DOHH2 (cell line): ENCODE measurements at regions not wholly inside any gene's neighbourhood (a gene's known extent, or its start where the extent isn't known, plus 50 kb on each side); places are given as distances from the start of the nearest gene placed in this dataset.

ENCODE experiments used
- H3F3A ChIP-seq: fragments of 200-600 bp; sonication (generic), shearing (Covaris generic); 2 replicates; pipeline ENCODE4 v1.6.0; 2016; ENCODE audit warnings: antibody characterized with exemption, mild to moderate bottlenecking; ENCODE audit not compliant: control insufficient read depth, insufficient read depth
- H3K27ac ChIP-seq: fragments of 200-600 bp; sonication (generic); 2 replicates; pipeline ENCODE4 v1.5.1; 2014; ENCODE audit warnings: low read depth, mild to moderate bottlenecking, low read length, moderate library complexity
- H3K27me3 ChIP-seq: fragments of 200-600 bp; sonication (generic); 2 replicates; pipeline ENCODE4 v1.6.1; 2014; ENCODE audit warnings: mild to moderate bottlenecking, low read length, mixed read lengths; ENCODE audit not compliant: control insufficient read depth
- H3K36me3 ChIP-seq: fragments of 200-600 bp; sonication (generic); 2 replicates; pipeline ENCODE4 v1.6.1; 2014; ENCODE audit warnings: mild to moderate bottlenecking, low read length, moderate library complexity, mixed read lengths; ENCODE audit not compliant: control insufficient read depth
- H3K4me1 ChIP-seq: fragments of 200-600 bp; sonication (generic); 2 replicates; pipeline ENCODE4 v1.6.1; 2014; ENCODE audit warnings: mild to moderate bottlenecking, low read length, mixed read lengths; ENCODE audit not compliant: control insufficient read depth
- H3K4me2 ChIP-seq: fragments of 200-600 bp; sonication (generic); 2 replicates; pipeline ENCODE4 v1.6.0; 2014; ENCODE audit warnings: mild to moderate bottlenecking, low read length, moderate library complexity
- H3K4me3 ChIP-seq: fragments of 200-600 bp; sonication (generic); 2 replicates; pipeline ENCODE4 v1.5.1; 2014; ENCODE audit warnings: mild to moderate bottlenecking, low read length, mixed read lengths
- H3K79me2 ChIP-seq: fragments of 200-600 bp; sonication (generic); 2 replicates; pipeline ENCODE4 v1.6.1; 2014; ENCODE audit warnings: mild to moderate bottlenecking, low read length, mixed read lengths; ENCODE audit not compliant: control insufficient read depth
- H3K9me2 ChIP-seq: fragments of 200-600 bp; sonication (generic); replicated peaks from 2 replicates; pipeline ENCODE4 v1.6.1; 2014; ENCODE audit warnings: mild to moderate bottlenecking, low read length, mixed read lengths; ENCODE audit not compliant: control insufficient read depth
- H3K9me3 ChIP-seq: fragments of 200-600 bp; sonication (generic); 2 replicates; pipeline ENCODE4 v1.6.1; 2014; ENCODE audit warnings: antibody characterized with exemption, low read length, mixed read lengths; ENCODE audit not compliant: control insufficient read depth, insufficient read depth
- H4K20me1 ChIP-seq: fragments of 200-600 bp; sonication (generic); 2 replicates; pipeline ENCODE4 v1.6.0; 2014; ENCODE audit warnings: low read depth, mild to moderate bottlenecking, antibody characterized with exemption, low read length, moderate library complexity; ENCODE audit not compliant: control insufficient read depth, insufficient read depth
- CTCF ChIP-seq: fragments of 200-600 bp; sonication (generic); IDR thresholded peaks from one replicate; pipeline ENCODE4 v1.5.1; 2014; ENCODE audit warnings: antibody characterized with exemption, mild to moderate bottlenecking, low read depth, low read length; ENCODE audit not compliant: poor library complexity, severe bottlenecking
- EZH2phosphoT487 ChIP-seq: fragments of 200-600 bp; sonication (generic); IDR thresholded peaks from 2 replicates; pipeline ENCODE4 v1.6.1; 2017; ENCODE audit warnings: borderline replicate concordance, mild to moderate bottlenecking, antibody characterized with exemption, low read length, moderate library complexity, mixed read lengths

- Histone ChIP-seq H3K4me1 (no peaks in the 10 kb centered on the region), H3K9me3 (no peaks in the 10 kb centered on the region; the same call in 1 of the 2 replicates), H3K79me2 (no peaks in the 10 kb centered on the region), H3K27ac (no peak overlapping the region), H3K36me3 (no peaks in the 10 kb centered on the region), H3K4me2 (no peak overlapping the region), H3K27me3 (no peaks in the 10 kb centered on the region), H3F3A (no peaks in the 10 kb centered on the region), H3K4me3 (no peak overlapping the region), H3K9me2 (no peaks in the 10 kb centered on the region), H4K20me1 (no peaks in the 10 kb centered on the region)
- TF ChIP-seq EZH2phosphoT487 (no peak), CTCF (no peak)
Measured at GRCh38 chr22:27093422-27093821, 436.0 kb downstream of the MIAT start.

- no peak overlapping the region for H3K27ac ChIP-seq
- no peaks in the 10 kb centered on the region for H4K20me1 ChIP-seq
- H3K27me3 ChIP-seq = no peaks in the 10 kb centered on the region
- no peak overlapping the region for H3K4me3 ChIP-seq
- TF ChIP-seq CTCF = no peak
- TF ChIP-seq EZH2phosphoT487 = no peak
- no peaks in the 10 kb centered on the region for H3K36me3 ChIP-seq
- H3K9me3 ChIP-seq = no peaks in the 10 kb centered on the region; the same call in 1 of the 2 replicates
- no peaks in the 10 kb centered on the region for H3K9me2 ChIP-seq
- no peaks in the 10 kb centered on the region for H3K79me2 ChIP-seq
- H3F3A ChIP-seq = no peaks in the 10 kb centered on the region
- H3K4me2 ChIP-seq = no peak overlapping the region
- no peaks in the 10 kb centered on the region for H3K4me1 ChIP-seq
Measured at GRCh38 chr22:27094633-27095308, 437.4 kb downstream of the MIAT start.

- no peak overlapping the region for H3K4me3 ChIP-seq
- no peaks in the 10 kb centered on the region for H3K79me2 ChIP-seq
- no peaks in the 10 kb centered on the region; the same call in 1 of the 2 replicates for H3K27me3 ChIP-seq
- no peaks in the 10 kb centered on the region; the same call in 1 of the 2 replicates for H3K9me3 ChIP-seq
- no peak overlapping the region for H3K27ac ChIP-seq
- no peaks in the 10 kb centered on the region for H3K9me2 ChIP-seq
- no peak overlapping the region for H3K4me2 ChIP-seq
- no peaks in the 10 kb centered on the region for H3K4me1 ChIP-seq
- TF ChIP-seq EZH2phosphoT487 (no peak), CTCF (no peak)
- no peaks in the 10 kb centered on the region for H3K36me3 ChIP-seq
- no peaks in the 10 kb centered on the region for H4K20me1 ChIP-seq
- no peaks in the 10 kb centered on the region for H3F3A ChIP-seq
Measured at GRCh38 chr22:27097506-27097905, 440.1 kb downstream of the MIAT start.
